NCI-H748 treated with DMSO at 0.1 percent for 48 hours (cell line): ENCODE measurements at regions not wholly inside any gene's neighbourhood (a gene's known extent, or its start where the extent isn't known, plus 50 kb on each side); places are given as distances from the start of the nearest gene placed in this dataset.
"Not testable (repeated sequence)": the region's sequence is repeated elsewhere in the genome, so short reads cannot be mapped to it uniquely, and the experiment has no call there.

Source experiments
- DNase-seq: peaks from one replicate; lab custom pipeline; 2025; lab: John Stamatoyannopoulos, UW

- DNase-seq, result not testable (repeated sequence)
These were observed 54.1 kb upstream of the SFSWAP start for GRCh38 chr12:131656796-131657195.

- DNase-seq, result not testable (repeated sequence)
These were observed 52.3 kb upstream of the SFSWAP start for GRCh38 chr12:131658605-131659004.

GRCh38 chr12:131659484-131659883 lies 51.4 kb upstream of the SFSWAP start:
- not testable (repeated sequence) for DNase-seq

- not testable (repeated sequence) for DNase-seq
These were observed 50.9 kb upstream of the SFSWAP start for GRCh38 chr12:131659976-131660375.

GRCh38 chr12:131660401-131660800 lies 50.5 kb upstream of the SFSWAP start:
- not testable (repeated sequence) for DNase-seq
